ENCODE measurements at regions not wholly inside any gene's neighbourhood (a gene's known extent, or its start where the extent isn't known, plus 50 kb on each side); places are given as distances from the start of the nearest gene placed in this dataset.

- intact Hi-C loops (cut with micrococcal nuclease), result no loop called here
- DNase-seq, result no peak
- Histone ChIP-seq H3K27ac (ENCODE audit: low read depth, low read length) (no peak overlapping the region), H3K27me3 (ENCODE audit: control insufficient read depth in 2 of 2, insufficient read depth in 2 of 2, low read length in 2 of 2) (no peaks in the 10 kb centered on the region), H3K36me3 (ENCODE audit: control insufficient read depth in 2 of 3, insufficient read depth in 3 of 3, low read length in 3 of 3) (no peaks in the 10 kb centered on the region), H3K4me1 (ENCODE audit: control insufficient read depth in 2 of 2, insufficient read depth in 2 of 2, low read length in 2 of 2) (no peaks in the 10 kb centered on the region), H3K4me3 (ENCODE audit: low read length) (no peak overlapping the region), H3K9me3 (ENCODE audit: control insufficient read depth in 2 of 3, low read length in 3 of 3) (no peaks in the 10 kb centered on the region)
- ChIA-PET CTCF (no interaction called here), POLR2A (no interaction called here)
- Mint-ChIP-seq H3K4me3 (no peak overlapping the region), H3K36me3 (no peaks in the 10 kb centered on the region), H3K9me3 (peaks cover 0 to 2% (median 0%) of the 10 kb centered on the region in 11 donors), H3K27ac (no peak overlapping the region), H3K4me1 (no peaks in the 10 kb centered on the region), H3K27me3 (peaks cover 5 to 21% (median 13%) of the 10 kb centered on the region in 5 donors)
- no peak for ATAC-seq
Measured at GRCh38 chr1:22234476-22235030, 91.7 kb upstream of the WNT4 start.

DNA sequence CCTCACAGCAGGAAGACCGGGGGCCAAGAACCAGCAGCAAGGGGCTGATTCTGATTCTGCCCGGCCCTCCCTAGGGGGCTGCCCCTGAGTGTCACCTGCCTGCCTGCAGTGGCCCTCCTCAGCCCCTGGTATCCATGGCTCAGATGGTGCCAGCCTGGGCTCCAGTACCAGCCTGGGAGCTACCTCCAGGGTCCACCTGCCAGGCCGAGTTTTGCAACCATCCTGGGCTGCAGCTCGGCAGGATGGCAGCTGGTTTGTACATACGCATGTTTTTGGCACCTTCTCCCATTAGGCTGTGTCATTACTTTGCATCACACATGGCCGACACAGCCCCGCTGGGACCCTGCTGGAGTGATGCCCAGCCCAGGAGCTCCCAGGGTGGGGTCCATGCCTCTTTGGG lies 93.3 kb upstream of the WNT4 start:
- H3K27me3 ChIP-seq (ENCODE audit: control insufficient read depth in 2 of 2, insufficient read depth in 2 of 2, low read length in 2 of 2), result no peaks in the 10 kb centered on the region
- CTCF ChIA-PET, result interaction anchor here (0.6 kb wide), 1 partner anchor 180 kb away, joined by 3 read pairs; no protein-coding TSS in a partner anchor
- Mint-ChIP-seq H3K9me3 (peaks cover 0 to 1% (median 0%) of the 10 kb centered on the region in 11 donors), H3K4me1 (no peaks in the 10 kb centered on the region), H3K4me3 (no peak overlapping the region), H3K36me3 (no peaks in the 10 kb centered on the region), H3K27ac (no peak overlapping the region), H3K27me3 (peaks cover 5 to 20% (median 13%) of the 10 kb centered on the region in 5 donors)
- ATAC-seq (no peak), DNase-seq (no peak)
- POLR2A ChIA-PET, result no interaction called here
- no peaks in the 10 kb centered on the region for H3K36me3 ChIP-seq (ENCODE audit: control insufficient read depth in 2 of 3, insufficient read depth in 3 of 3, low read length in 3 of 3)
- H3K9me3 ChIP-seq (ENCODE audit: control insufficient read depth in 2 of 3, low read length in 3 of 3), result no peaks in the 10 kb centered on the region
- H3K27ac ChIP-seq (ENCODE audit: low read depth, low read length), result no peak overlapping the region
- no peaks in the 10 kb centered on the region for H3K4me1 ChIP-seq (ENCODE audit: control insufficient read depth in 2 of 2, insufficient read depth in 2 of 2, low read length in 2 of 2)
- no peak overlapping the region for H3K4me3 ChIP-seq (ENCODE audit: low read length)
- intact Hi-C loops (cut with micrococcal nuclease), result no loop called here

DNA sequence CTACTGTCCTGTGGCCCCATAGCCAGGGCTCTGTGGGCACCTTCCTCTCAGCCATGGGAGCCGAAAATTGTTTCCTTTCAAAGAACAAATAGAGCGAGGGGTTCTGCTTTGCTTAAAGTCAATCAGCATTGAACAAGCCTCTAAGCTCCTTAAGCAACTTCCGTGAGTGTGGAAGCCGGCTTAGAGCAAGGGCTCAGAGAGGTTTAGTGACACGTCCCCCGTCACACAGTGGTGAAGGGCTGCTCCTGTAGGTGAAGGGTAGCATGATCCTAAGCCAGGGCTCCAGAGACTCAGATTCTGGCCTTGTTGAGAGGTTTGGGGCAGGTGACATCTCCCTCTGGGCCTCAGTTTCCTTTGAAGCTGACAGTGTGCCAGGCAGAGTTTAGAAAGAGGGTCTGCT lies 94.0 kb upstream of the WNT4 start:
- H3K27ac ChIP-seq (ENCODE audit: low read depth, low read length), result no peak overlapping the region
- ATAC-seq (no peak), DNase-seq (no peak)
- CTCF ChIA-PET, result no interaction called here
- no peak overlapping the region for H3K4me3 ChIP-seq (ENCODE audit: low read length)
- H3K9me3 ChIP-seq (ENCODE audit: control insufficient read depth in 2 of 3, low read length in 3 of 3), result no peaks in the 10 kb centered on the region
- intact Hi-C loops (cut with micrococcal nuclease), result no loop called here
- POLR2A ChIA-PET, result no interaction called here
- Mint-ChIP-seq H3K9me3 (no peaks in the 10 kb centered on the region), H3K27ac (no peak overlapping the region), H3K4me1 (no peaks in the 10 kb centered on the region), H3K4me3 (no peak overlapping the region), H3K36me3 (no peaks in the 10 kb centered on the region), H3K27me3 (peaks cover 5 to 20% (median 13%) of the 10 kb centered on the region in 5 donors)
- no peaks in the 10 kb centered on the region for H3K4me1 ChIP-seq (ENCODE audit: control insufficient read depth in 2 of 2, insufficient read depth in 2 of 2, low read length in 2 of 2)
- no peaks in the 10 kb centered on the region for H3K36me3 ChIP-seq (ENCODE audit: control insufficient read depth in 2 of 3, insufficient read depth in 3 of 3, low read length in 3 of 3)
- no peaks in the 10 kb centered on the region for H3K27me3 ChIP-seq (ENCODE audit: control insufficient read depth in 2 of 2, insufficient read depth in 2 of 2, low read length in 2 of 2)

GRCh38 chr1:22237433-22238093 lies 94.7 kb upstream of the WNT4 start:
- Histone ChIP-seq H3K4me3 (ENCODE audit: low read length) (no peak overlapping the region), H3K27me3 (ENCODE audit: control insufficient read depth in 2 of 2, insufficient read depth in 2 of 2, low read length in 2 of 2) (no peaks in the 10 kb centered on the region), H3K27ac (ENCODE audit: low read depth, low read length) (no peak overlapping the region), H3K4me1 (ENCODE audit: control insufficient read depth in 2 of 2, insufficient read depth in 2 of 2, low read length in 2 of 2) (no peaks in the 10 kb centered on the region), H3K36me3 (ENCODE audit: control insufficient read depth in 2 of 3, insufficient read depth in 3 of 3, low read length in 3 of 3) (no peaks in the 10 kb centered on the region), H3K9me3 (ENCODE audit: control insufficient read depth in 2 of 3, low read length in 3 of 3) (no peaks in the 10 kb centered on the region)
- peaks cover 5 to 20% (median 10%) of the 10 kb centered on the region in 5 donors for H3K27me3 Mint-ChIP-seq
- H3K4me3 Mint-ChIP-seq, result no peak overlapping the region
- intact Hi-C loops (cut with micrococcal nuclease), result no loop called here
- no peaks in the 10 kb centered on the region for H3K9me3 Mint-ChIP-seq
- CTCF ChIA-PET, result no interaction called here
- H3K4me1 Mint-ChIP-seq, result no peaks in the 10 kb centered on the region
- H3K36me3 Mint-ChIP-seq, result no peaks in the 10 kb centered on the region
- POLR2A ChIA-PET, result no interaction called here
- ATAC-seq (no peak), DNase-seq (no peak)
- no peak overlapping the region for H3K27ac Mint-ChIP-seq

DNA sequence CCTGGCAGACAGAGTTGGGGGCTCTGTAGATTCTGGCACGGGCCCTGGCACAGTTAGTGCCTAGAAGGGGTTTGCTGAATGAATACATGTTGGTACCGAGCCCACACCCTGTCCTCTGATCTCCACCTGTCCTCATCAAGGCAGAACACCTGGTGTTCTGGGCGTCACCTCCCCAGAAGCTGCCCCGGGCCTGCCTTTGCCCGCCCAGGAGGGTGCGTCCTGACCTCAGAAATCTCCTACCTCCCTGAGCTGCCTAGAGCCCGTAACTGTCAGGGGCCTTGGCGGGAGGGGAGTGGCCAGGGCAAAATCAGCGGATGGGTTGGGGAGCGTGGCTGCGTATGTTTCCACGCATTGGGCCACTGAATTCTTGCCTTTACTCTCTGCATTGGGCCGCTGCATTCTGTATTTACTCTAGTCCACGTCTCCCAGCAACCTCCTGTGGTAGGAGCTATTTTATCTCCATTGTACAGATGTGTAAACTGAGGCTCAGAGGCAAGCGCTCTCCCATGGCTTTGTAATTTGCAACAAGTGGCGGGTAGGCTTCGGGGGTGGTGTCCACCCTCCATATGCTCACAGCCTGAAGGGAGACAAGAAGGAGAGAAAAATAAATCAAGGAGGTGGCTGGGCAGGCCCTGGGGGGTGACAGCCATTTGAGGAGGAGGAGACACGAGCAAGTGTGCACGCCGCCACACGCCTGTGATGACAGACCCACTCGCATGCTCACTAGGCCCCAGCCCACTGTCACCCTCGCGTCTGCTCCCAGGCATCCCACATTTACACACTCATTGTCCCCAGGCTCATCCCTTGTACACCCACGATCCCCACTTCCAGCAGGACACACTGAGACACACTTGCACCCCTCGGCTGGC lies 95.7 kb upstream of the WNT4 start:
- intact Hi-C loops (cut with micrococcal nuclease), result no loop called here
- H3K27ac ChIP-seq (ENCODE audit: low read depth, low read length), result no peak overlapping the region
- Mint-ChIP-seq H3K36me3 (no peaks in the 10 kb centered on the region), H3K27ac (no peak overlapping the region), H3K4me3 (no peak overlapping the region), H3K27me3 (peaks cover 5 to 20% (median 10%) of the 10 kb centered on the region in 5 donors), H3K9me3 (no peaks in the 10 kb centered on the region), H3K4me1 (no peaks in the 10 kb centered on the region)
- H3K9me3 ChIP-seq (ENCODE audit: control insufficient read depth in 2 of 3, low read length in 3 of 3), result no peaks in the 10 kb centered on the region
- ATAC-seq, result no peak
- no peaks in the 10 kb centered on the region for H3K27me3 ChIP-seq (ENCODE audit: control insufficient read depth in 2 of 2, insufficient read depth in 2 of 2, low read length in 2 of 2)
- POLR2A ChIA-PET, result no interaction called here
- no peak for DNase-seq
- no peak overlapping the region for H3K4me3 ChIP-seq (ENCODE audit: low read length)
- no peaks in the 10 kb centered on the region for H3K4me1 ChIP-seq (ENCODE audit: control insufficient read depth in 2 of 2, insufficient read depth in 2 of 2, low read length in 2 of 2)
- no peaks in the 10 kb centered on the region for H3K36me3 ChIP-seq (ENCODE audit: control insufficient read depth in 2 of 3, insufficient read depth in 3 of 3, low read length in 3 of 3)
- CTCF ChIA-PET, result no interaction called here

- Mint-ChIP-seq H3K27me3 (peaks cover 3 to 16% (median 8%) of the 10 kb centered on the region in 5 donors), H3K9me3 (no peaks in the 10 kb centered on the region), H3K4me1 (no peaks in the 10 kb centered on the region), H3K4me3 (no peak overlapping the region), H3K27ac (no peak overlapping the region), H3K36me3 (no peaks in the 10 kb centered on the region)
- ChIA-PET POLR2A (interaction anchor here (0.7 kb wide), 1 partner anchor 971 kb away, joined by 5 read pairs; no protein-coding TSS in a partner anchor), CTCF (no interaction called here)
- intact Hi-C loops (cut with micrococcal nuclease), result no loop called here
- Histone ChIP-seq H3K4me1 (ENCODE audit: control insufficient read depth in 2 of 2, insufficient read depth in 2 of 2, low read length in 2 of 2) (no peaks in the 10 kb centered on the region), H3K27ac (ENCODE audit: low read depth, low read length) (no peak overlapping the region), H3K36me3 (ENCODE audit: control insufficient read depth in 2 of 3, insufficient read depth in 3 of 3, low read length in 3 of 3) (no peaks in the 10 kb centered on the region), H3K27me3 (ENCODE audit: control insufficient read depth in 2 of 2, insufficient read depth in 2 of 2, low read length in 2 of 2) (no peaks in the 10 kb centered on the region), H3K9me3 (ENCODE audit: control insufficient read depth in 2 of 3, low read length in 3 of 3) (no peaks in the 10 kb centered on the region), H3K4me3 (ENCODE audit: low read length) (no peak overlapping the region)
- DNase-seq (no peak), ATAC-seq (no peak)
Measured at GRCh38 chr1:22239378-22239777, 96.5 kb upstream of the WNT4 start.
